Upper lobe of left lung (tissue), 6 donors: ENCODE measurements at regions not wholly inside any gene's neighbourhood (a gene's known extent, or its start where the extent isn't known, plus 50 kb on each side); places are given as distances from the start of the nearest gene placed in this dataset.

ENCODE experiments used
- ATAC-seq, 2 donors: fragments of 200-7000 bp; cut with Tn5 transposase; one replicate each; pipeline ENCODE4 v1.9.1; 2022; ENCODE audit warnings: mild to moderate bottlenecking in 2 of 2, moderate library complexity in 2 of 2; ENCODE audit not compliant: low FRiP score in 2 of 2
- DNase-seq, 2 donors: peaks; one replicate each; pipeline ENCODE4 v3.0.0-alpha.2; 2019 to 2020
- H3K27ac ChIP-seq, 4 donors: fragments of 200-600 bp; sonication (generic); one replicate each; pipeline ENCODE4 v1.5.1; 2016 to 2019
- H3K27me3 ChIP-seq, 4 donors: fragments of 200-600 bp; sonication (generic); one replicate each; pipeline ENCODE4 v1.5.1; 2017 to 2019
- H3K36me3 ChIP-seq, 4 donors: fragments of 200-600 bp; sonication (generic); one replicate each; pipeline ENCODE4 v1.5.1; 2016 to 2019
- H3K4me1 ChIP-seq, 4 donors: fragments of 200-600 bp; sonication (generic); one replicate each; pipeline ENCODE4 v1.5.1; 2018 to 2019
- H3K4me3 ChIP-seq, 4 donors: fragments of 200-600 bp; sonication (generic); one replicate each; pipeline ENCODE4 v1.5.1; 2017 to 2019; ENCODE audit warnings: mild to moderate bottlenecking in 2 of 4, moderate library complexity in 1 of 4
- H3K9me3 ChIP-seq, 4 donors: fragments of 200-600 bp; sonication (generic); one replicate each; pipeline ENCODE4 v1.5.1; 2018 to 2019
- EP300 ChIP-seq, 4 donors: sonication (generic); formaldehyde crosslinking; IDR thresholded peaks; one replicate each; pipeline ENCODE4 v1.5.1; 2017; ENCODE audit warnings: antibody characterized with exemption in 4 of 4, control low read depth in 2 of 4
- POLR2A ChIP-seq, 4 donors: fragments of 450-650 bp; IDR thresholded peaks; one replicate each; pipeline ENCODE4 v1.5.1; 2016 to 2017; ENCODE audit warnings: antibody characterized with exemption in 4 of 4, mild to moderate bottlenecking in 2 of 4
- POLR2AphosphoS5 ChIP-seq, 2 donors: sonication (generic); formaldehyde crosslinking; IDR thresholded peaks; one replicate each; pipeline ENCODE4 v1.5.1; 2017; ENCODE audit warnings: antibody characterized with exemption in 2 of 2
- WGBS, 2 donors: methylation state at CpG; one replicate each; pipeline ENCODE4 v1.1.5; 2017 to 2018; 5-methylcytosine and 5-hydroxymethylcytosine counted together
- TF ChIP-seq, protein P1 (sequence below), 6 experiments: fragments of 450-650 bp in 4 of 6; fragments of 200-600 bp in 2 of 6; sonication (generic) in 2 of 6; IDR thresholded peaks; one replicate each; pipeline ENCODE4 v1.5.1; 2016 to 2019; ENCODE audit warnings: antibody characterized with exemption in 6 of 6
- donor health status: DM: no; HTN: no; CAD: no; lungs with moderate emphysema.
- donor health status: DM: no; HTN: yes; CAD: no; lungs with severe emphysema.

DNA sequence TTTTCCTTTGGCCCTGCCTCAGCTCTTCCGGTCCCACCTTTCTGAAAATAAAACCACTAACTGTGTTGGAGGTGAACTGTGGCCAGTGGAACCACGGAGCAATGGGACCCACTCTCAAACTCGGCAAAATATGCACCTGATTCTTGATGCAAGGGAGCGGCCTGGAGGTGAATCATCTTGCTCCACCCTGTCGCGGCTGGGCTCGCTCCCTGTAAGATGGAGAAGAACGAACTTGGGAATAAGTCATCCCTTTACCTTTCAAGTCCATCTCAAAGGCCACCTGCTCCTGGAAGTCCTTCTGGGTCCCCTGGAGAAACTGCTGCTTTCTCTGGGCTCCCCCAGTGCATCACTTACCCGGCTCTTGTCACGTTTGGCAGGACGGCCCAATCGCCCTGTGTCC, 309.9 kb downstream of the BCL11B start:
- no peaks in the 10 kb centered on the region for H3K9me3 ChIP-seq
- H3K4me1 ChIP-seq, result peaks cover 0 to 4% (median 0%) of the 10 kb centered on the region in 4 donors
- no peak overlapping the region for H3K4me3 ChIP-seq
- no peak overlapping the region for H3K27ac ChIP-seq
- DNase-seq, result no peak
- H3K36me3 ChIP-seq, result no peaks in the 10 kb centered on the region
- no peak for TF ChIP-seq POLR2AphosphoS5 (IDR thresholded peaks at IDR 0.05)
- TF ChIP-seq POLR2A (IDR thresholded peaks at IDR 0.05), result no peak
- TF ChIP-seq, protein P1, sequence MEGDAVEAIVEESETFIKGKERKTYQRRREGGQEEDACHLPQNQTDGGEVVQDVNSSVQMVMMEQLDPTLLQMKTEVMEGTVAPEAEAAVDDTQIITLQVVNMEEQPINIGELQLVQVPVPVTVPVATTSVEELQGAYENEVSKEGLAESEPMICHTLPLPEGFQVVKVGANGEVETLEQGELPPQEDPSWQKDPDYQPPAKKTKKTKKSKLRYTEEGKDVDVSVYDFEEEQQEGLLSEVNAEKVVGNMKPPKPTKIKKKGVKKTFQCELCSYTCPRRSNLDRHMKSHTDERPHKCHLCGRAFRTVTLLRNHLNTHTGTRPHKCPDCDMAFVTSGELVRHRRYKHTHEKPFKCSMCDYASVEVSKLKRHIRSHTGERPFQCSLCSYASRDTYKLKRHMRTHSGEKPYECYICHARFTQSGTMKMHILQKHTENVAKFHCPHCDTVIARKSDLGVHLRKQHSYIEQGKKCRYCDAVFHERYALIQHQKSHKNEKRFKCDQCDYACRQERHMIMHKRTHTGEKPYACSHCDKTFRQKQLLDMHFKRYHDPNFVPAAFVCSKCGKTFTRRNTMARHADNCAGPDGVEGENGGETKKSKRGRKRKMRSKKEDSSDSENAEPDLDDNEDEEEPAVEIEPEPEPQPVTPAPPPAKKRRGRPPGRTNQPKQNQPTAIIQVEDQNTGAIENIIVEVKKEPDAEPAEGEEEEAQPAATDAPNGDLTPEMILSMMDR (IDR thresholded peaks at IDR 0.05), result no peak
- no peak for TF ChIP-seq EP300 (IDR thresholded peaks at IDR 0.05)
- no peak for ATAC-seq
- WGBS, 2 donors, result 90 to 91% methylated on average over 12 of the region's 12 CpGs
- H3K27me3 ChIP-seq, result no peaks in the 10 kb centered on the region

DNA sequence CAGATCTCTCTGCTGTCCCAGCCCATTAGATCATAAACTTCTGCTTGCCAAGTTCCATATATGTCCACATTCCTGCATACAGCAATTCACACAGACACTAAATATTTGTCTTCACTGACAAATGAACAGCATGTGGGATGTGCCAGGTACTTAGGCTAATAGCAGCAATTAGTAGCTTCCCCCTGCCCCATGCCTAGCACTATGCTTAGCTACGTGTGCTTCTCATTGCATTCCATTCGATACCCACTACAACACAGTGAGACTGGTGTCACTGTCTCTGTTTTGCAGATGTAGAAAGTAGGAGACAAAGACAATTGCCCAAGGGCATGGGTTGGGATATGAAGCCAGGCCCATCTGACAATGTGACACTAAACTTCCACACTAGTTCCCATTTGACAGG, 308.4 kb downstream of the BCL11B start:
- DNase-seq (no peak), ATAC-seq (no peak)
- Histone ChIP-seq H3K27me3 (no peaks in the 10 kb centered on the region), H3K27ac (no peak overlapping the region), H3K36me3 (no peaks in the 10 kb centered on the region), H3K4me3 (no peak overlapping the region), H3K4me1 (no peaks in the 10 kb centered on the region), H3K9me3 (no peaks in the 10 kb centered on the region)
- no peak for TF ChIP-seq POLR2AphosphoS5 (IDR thresholded peaks at IDR 0.05)
- TF ChIP-seq EP300 (IDR thresholded peaks at IDR 0.05), result no peak
- TF ChIP-seq, protein P1 (IDR thresholded peaks at IDR 0.05), result no peak
- no peak for TF ChIP-seq POLR2A (IDR thresholded peaks at IDR 0.05)
- 67 to 75% methylated on average over 2 of the region's 2 CpGs for WGBS, 2 donors

DNA sequence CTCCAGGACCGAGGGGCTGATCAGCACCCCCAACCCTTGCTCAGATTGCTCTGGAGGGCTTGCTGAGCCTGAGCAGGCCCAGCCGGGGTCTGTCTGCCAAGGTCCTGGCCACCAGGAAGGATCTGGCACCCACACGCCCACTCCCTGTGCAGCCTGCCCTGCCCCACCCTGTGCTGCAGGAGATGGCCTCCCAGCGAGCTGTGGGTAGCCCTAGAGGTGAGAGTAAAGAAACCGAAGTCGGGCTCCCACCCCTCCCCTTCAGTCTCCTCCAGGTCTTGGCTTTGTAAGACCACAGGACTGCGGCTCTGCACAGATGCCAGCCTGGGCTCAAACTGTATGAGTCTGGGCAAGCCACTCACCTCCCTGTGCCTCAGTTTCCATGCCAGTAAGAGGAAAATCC, 307.8 kb downstream of the BCL11B start:
- H3K4me3 ChIP-seq, result no peak overlapping the region
- TF ChIP-seq EP300 (IDR thresholded peaks at IDR 0.05) (no peak), POLR2AphosphoS5 (IDR thresholded peaks at IDR 0.05) (no peak), POLR2A (IDR thresholded peaks at IDR 0.05) (no peak)
- TF ChIP-seq, protein P1 (IDR thresholded peaks at IDR 0.05), result no peak
- WGBS, 2 donors, result 75% methylated on average over 5 of the region's 7 CpGs; no CpG with 5 or more reads in 1 of the 2 donors

DNA sequence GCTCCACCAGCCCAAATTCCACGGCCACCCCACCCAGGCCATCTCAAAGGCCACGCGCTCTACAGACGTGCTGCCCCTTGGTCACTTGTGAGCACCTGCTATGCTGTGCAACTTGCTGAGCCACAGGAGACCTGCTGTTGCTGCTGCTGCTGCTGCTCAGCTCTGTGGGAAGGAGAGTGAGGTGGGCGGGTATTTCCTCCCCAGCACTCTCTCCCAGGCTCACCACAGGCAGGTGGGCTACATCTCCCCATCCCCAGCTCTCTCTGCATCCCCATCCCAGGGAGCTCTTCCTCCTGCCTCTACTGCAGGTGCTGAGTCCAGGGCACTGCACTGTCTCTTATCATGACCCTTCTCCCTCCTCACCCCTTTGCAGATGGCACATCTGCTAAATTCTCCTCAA, 306.9 kb downstream of the BCL11B start:
- Histone ChIP-seq H3K9me3 (no peaks in the 10 kb centered on the region), H3K27me3 (no peaks in the 10 kb centered on the region), H3K4me3 (no peak overlapping the region), H3K4me1 (no peaks in the 10 kb centered on the region), H3K36me3 (no peaks in the 10 kb centered on the region), H3K27ac (no peak overlapping the region)
- WGBS, 2 donors, result 69 to 74% methylated on average over 5 of the region's 5 CpGs
- TF ChIP-seq, protein P1 (IDR thresholded peaks at IDR 0.05), result no peak
- TF ChIP-seq EP300 (IDR thresholded peaks at IDR 0.05), result no peak
- DNase-seq (no peak), ATAC-seq (no peak)

More for the DNA sequence above, 307.8 kb downstream of the BCL11B start:
- Histone ChIP-seq H3K36me3 (no peaks in the 10 kb centered on the region), H3K4me1 (no peaks in the 10 kb centered on the region), H3K27ac (no peak overlapping the region), H3K9me3 (no peaks in the 10 kb centered on the region), H3K27me3 (no peaks in the 10 kb centered on the region)
- no peak for ATAC-seq
- DNase-seq, result no peak

DNA sequence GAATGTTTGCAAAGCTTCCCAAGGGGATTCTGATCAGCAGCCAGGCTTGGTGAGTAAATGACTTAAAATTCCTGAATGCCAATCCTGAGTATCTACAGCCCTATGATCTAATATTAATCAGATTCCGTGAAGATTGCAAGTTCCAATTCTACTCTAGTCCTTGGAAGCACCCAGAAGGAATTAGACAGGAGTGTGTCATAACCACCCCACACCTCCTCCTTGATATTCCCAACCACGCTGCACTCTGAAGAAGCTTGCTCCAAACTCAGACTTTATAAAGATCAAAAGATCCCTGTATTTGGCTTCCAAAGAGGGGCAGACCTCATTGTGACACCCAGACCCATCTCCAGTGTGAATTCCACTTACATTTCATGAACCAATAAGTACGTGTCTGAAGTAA, 306.0 kb downstream of the BCL11B start:
- DNase-seq, result no peak
- H3K27ac ChIP-seq, result no peak overlapping the region
- no peak overlapping the region for H3K4me3 ChIP-seq
- H3K27me3 ChIP-seq, result no peaks in the 10 kb centered on the region
- WGBS, 2 donors, result 70 to 77% methylated on average over 3 of the region's 3 CpGs
- no peak for ATAC-seq
- no peaks in the 10 kb centered on the region for H3K4me1 ChIP-seq
- no peaks in the 10 kb centered on the region for H3K36me3 ChIP-seq
- no peaks in the 10 kb centered on the region for H3K9me3 ChIP-seq
- TF ChIP-seq, protein P1 (IDR thresholded peaks at IDR 0.05), result no peak
- TF ChIP-seq POLR2A (IDR thresholded peaks at IDR 0.05) (no peak), EP300 (IDR thresholded peaks at IDR 0.05) (no peak), POLR2AphosphoS5 (IDR thresholded peaks at IDR 0.05) (no peak)
